CD14-positive monocyte (primary cell): ENCODE measurements at regions not wholly inside any gene's neighbourhood (a gene's known extent, or its start where the extent isn't known, plus 50 kb on each side); places are given as distances from the start of the nearest gene placed in this dataset.

Source experiments
- DNase-seq, 3 donors: peaks; one replicate each; pipeline ENCODE4 v3.0.0-alpha.2; 2011 to 2022
- H2AFZ ChIP-seq: 2 replicates; pipeline ENCODE4 v1.6.0; 2012; ENCODE audit warnings: mild to moderate bottlenecking, low read depth, low read length, inconsistent platforms; ENCODE audit not compliant: insufficient read depth, poor library complexity, severe bottlenecking
- H3K27ac ChIP-seq, 2 donors: 1 replicate in 1 of 2; 2 replicates in 1 of 2; pipeline ENCODE4 v1.5.1; 2012 to 2013; ENCODE audit warnings: low read length in 2 of 2, control low read depth in 1 of 2, inconsistent platforms in 1 of 2, low read depth in 1 of 2, mild to moderate bottlenecking in 1 of 2
- H3K27me3 ChIP-seq, 2 donors: one replicate each; pipeline versions ENCODE4 v1.6.0 to v1.6.1; 2011 to 2013; ENCODE audit warnings: low read length in 2 of 2; ENCODE audit not compliant: control insufficient read depth in 2 of 2, insufficient read depth in 2 of 2
- H3K36me3 ChIP-seq, 2 donors: replicated peaks in 1 of 2; 1 replicate in 1 of 2; 2 replicates in 1 of 2; pipeline versions ENCODE4 v1.5.1 to v1.6.1; 2012 to 2013; ENCODE audit warnings: low read length in 2 of 2, control low read depth in 1 of 2, inconsistent platforms in 1 of 2, mild to moderate bottlenecking in 1 of 2; ENCODE audit not compliant: insufficient read depth in 2 of 2, control insufficient read depth in 1 of 2
- H3K4me1 ChIP-seq, 2 donors: 1 replicate in 1 of 2; 2 replicates in 1 of 2; pipeline versions ENCODE4 v1.5.1 to v1.6.1; 2012 to 2013; ENCODE audit warnings: low read length in 2 of 2, control low read depth in 1 of 2, inconsistent platforms in 1 of 2, mild to moderate bottlenecking in 1 of 2, moderate library complexity in 1 of 2; ENCODE audit not compliant: insufficient read depth in 2 of 2, control insufficient read depth in 1 of 2
- H3K4me2 ChIP-seq: replicated peaks from 2 replicates; pipeline ENCODE3; 2012; ENCODE audit warnings: low read length, moderate library complexity, mild to moderate bottlenecking; ENCODE audit not compliant: poor library complexity, severe bottlenecking; ENCODE audit errors: extremely low read depth
- H3K4me3 ChIP-seq, 3 experiments: fragments of 200-600 bp in 1 of 3; sonication (generic) in 1 of 3; replicated peaks in 1 of 3; 1 replicate in 2 of 3; 2 replicates in 1 of 3; pipeline ENCODE4 v1.5.1; 2011 to 2013; ENCODE audit warnings: low read length in 3 of 3, mild to moderate bottlenecking in 3 of 3, control low read depth in 2 of 3, low read depth in 2 of 3, inconsistent platforms in 1 of 3, moderate library complexity in 1 of 3
- H3K79me2 ChIP-seq: 2 replicates; pipeline ENCODE4 v1.6.0; 2012; ENCODE audit warnings: mild to moderate bottlenecking, control low read depth, inconsistent platforms, low read length, moderate library complexity; ENCODE audit not compliant: insufficient read depth
- H3K9ac ChIP-seq: 2 replicates; pipeline ENCODE4 v1.6.0; 2017; ENCODE audit warnings: low read length, mild to moderate bottlenecking; ENCODE audit not compliant: insufficient read depth, poor library complexity, severe bottlenecking
- H3K9me3 ChIP-seq, 2 donors: replicated peaks in 1 of 2; 1 replicate in 1 of 2; 2 replicates in 1 of 2; pipeline versions ENCODE4 v1.5.1 to v1.6.1; 2012 to 2013; ENCODE audit warnings: low read length in 2 of 2, control low read depth in 1 of 2; ENCODE audit not compliant: control insufficient read depth in 1 of 2, insufficient read depth in 1 of 2
- H4K20me1 ChIP-seq: 2 replicates; pipeline ENCODE4 v1.6.0; 2012; ENCODE audit warnings: mild to moderate bottlenecking, low read length, control low read depth, moderate library complexity; ENCODE audit not compliant: insufficient read depth
- H3K27ac Mint-ChIP-seq, 7 donors: one replicate each; pipeline ENCODE4 v1.8.0; 2020; ENCODE audit warnings: mild to moderate bottlenecking in 7 of 7, mixed read lengths in 7 of 7, moderate library complexity in 6 of 7, inconsistent platforms in 2 of 7
- H3K27me3 Mint-ChIP-seq, 3 donors: one replicate each; pipeline ENCODE4 v1.8.0; 2021 to 2022; ENCODE audit warnings: low read depth in 3 of 3, mild to moderate bottlenecking in 3 of 3, mixed read lengths in 3 of 3, moderate library complexity in 3 of 3, inconsistent platforms in 1 of 3
- H3K36me3 Mint-ChIP-seq, 2 donors: one replicate each; pipeline ENCODE4 v1.8.0; 2020; ENCODE audit warnings: mixed read lengths in 2 of 2, inconsistent platforms in 1 of 2, mild to moderate bottlenecking in 1 of 2
- H3K4me1 Mint-ChIP-seq: one replicate; pipeline ENCODE4 v1.8.0; 2020; ENCODE audit warnings: mild to moderate bottlenecking, mixed read lengths
- H3K4me3 Mint-ChIP-seq, 2 donors: one replicate each; pipeline ENCODE4 v1.8.0; 2020; ENCODE audit warnings: mild to moderate bottlenecking in 2 of 2, mixed read lengths in 2 of 2, moderate library complexity in 1 of 2
- H3K9me3 Mint-ChIP-seq, 7 donors: one replicate each; pipeline ENCODE4 v1.8.0; 2020 to 2022; ENCODE audit warnings: mixed read lengths in 7 of 7, mild to moderate bottlenecking in 6 of 7, moderate library complexity in 6 of 7, inconsistent platforms in 2 of 7
- WGBS: methylation state at CpG from one replicate; pipeline ENCODE4 v1.1.5; 2013; ENCODE audit warnings: missing lambda C conversion rate; ENCODE audit not compliant: insufficient coverage; 5-methylcytosine and 5-hydroxymethylcytosine counted together
- intact Hi-C, 2 donors: fragments of 100-400 bp; cut with micrococcal nuclease; formaldehyde crosslinking; loops; one replicate each; pipeline versions ENCODE4 v1.15.0 to v1.15.1; 2023
- TF ChIP-seq, protein P1 (sequence below): fragments of 200-600 bp; IDR thresholded peaks from one replicate; pipeline ENCODE4 v1.8.0; 2022; ENCODE audit warnings: antibody characterized with exemption, mild to moderate bottlenecking

DNA sequence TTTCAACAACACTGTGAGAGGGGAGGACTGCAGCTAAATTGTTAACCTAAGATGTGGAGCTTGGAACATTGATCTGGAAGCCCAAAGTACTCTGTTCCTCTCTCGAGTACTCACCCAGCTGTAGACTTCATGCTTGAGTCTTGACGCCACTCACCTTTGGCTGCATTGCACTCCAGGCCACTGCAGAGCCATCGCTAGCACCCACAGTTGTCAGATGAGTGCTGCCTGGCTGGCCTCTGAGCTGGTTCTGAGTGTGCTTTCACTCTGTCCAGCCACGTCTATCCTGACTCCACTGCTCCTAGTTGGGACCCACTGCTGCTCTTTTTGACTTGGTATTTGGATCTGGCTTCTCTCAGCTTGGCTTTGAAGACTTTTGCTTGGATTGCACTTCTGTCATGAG is 552.1 kb downstream of the DCDC2C start:
- no peak for DNase-seq
- Histone ChIP-seq H3K27ac (no peak overlapping the region), H3K9ac (no peak overlapping the region), H4K20me1 (no peaks in the 10 kb centered on the region), H3K9me3 (peaks cover 0 to 13% of the 10 kb centered on the region in 2 donors), H3K36me3 (no peaks in the 10 kb centered on the region), H2AFZ (no peak overlapping the region), H3K4me2 (no peak overlapping the region), H3K4me1 (no peaks in the 10 kb centered on the region), H3K4me3 (no peak overlapping the region), H3K27me3 (no peaks in the 10 kb centered on the region), H3K79me2 (no peaks in the 10 kb centered on the region)
- no peaks in the 10 kb centered on the region for H3K27me3 Mint-ChIP-seq
- H3K4me3 Mint-ChIP-seq, result no peak overlapping the region
- no peak overlapping the region for H3K27ac Mint-ChIP-seq
- H3K9me3 Mint-ChIP-seq, result peaks cover 0 to 9% (median 3%) of the 10 kb centered on the region in 7 donors
- TF ChIP-seq, protein P1, sequence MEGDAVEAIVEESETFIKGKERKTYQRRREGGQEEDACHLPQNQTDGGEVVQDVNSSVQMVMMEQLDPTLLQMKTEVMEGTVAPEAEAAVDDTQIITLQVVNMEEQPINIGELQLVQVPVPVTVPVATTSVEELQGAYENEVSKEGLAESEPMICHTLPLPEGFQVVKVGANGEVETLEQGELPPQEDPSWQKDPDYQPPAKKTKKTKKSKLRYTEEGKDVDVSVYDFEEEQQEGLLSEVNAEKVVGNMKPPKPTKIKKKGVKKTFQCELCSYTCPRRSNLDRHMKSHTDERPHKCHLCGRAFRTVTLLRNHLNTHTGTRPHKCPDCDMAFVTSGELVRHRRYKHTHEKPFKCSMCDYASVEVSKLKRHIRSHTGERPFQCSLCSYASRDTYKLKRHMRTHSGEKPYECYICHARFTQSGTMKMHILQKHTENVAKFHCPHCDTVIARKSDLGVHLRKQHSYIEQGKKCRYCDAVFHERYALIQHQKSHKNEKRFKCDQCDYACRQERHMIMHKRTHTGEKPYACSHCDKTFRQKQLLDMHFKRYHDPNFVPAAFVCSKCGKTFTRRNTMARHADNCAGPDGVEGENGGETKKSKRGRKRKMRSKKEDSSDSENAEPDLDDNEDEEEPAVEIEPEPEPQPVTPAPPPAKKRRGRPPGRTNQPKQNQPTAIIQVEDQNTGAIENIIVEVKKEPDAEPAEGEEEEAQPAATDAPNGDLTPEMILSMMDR, result no peak
- no peaks in the 10 kb centered on the region for H3K36me3 Mint-ChIP-seq
- H3K4me1 Mint-ChIP-seq, result no peaks in the 10 kb centered on the region
- 92% methylated on average over 3 of the region's 4 CpGs for WGBS
- intact Hi-C loops, result no loop called here

DNA sequence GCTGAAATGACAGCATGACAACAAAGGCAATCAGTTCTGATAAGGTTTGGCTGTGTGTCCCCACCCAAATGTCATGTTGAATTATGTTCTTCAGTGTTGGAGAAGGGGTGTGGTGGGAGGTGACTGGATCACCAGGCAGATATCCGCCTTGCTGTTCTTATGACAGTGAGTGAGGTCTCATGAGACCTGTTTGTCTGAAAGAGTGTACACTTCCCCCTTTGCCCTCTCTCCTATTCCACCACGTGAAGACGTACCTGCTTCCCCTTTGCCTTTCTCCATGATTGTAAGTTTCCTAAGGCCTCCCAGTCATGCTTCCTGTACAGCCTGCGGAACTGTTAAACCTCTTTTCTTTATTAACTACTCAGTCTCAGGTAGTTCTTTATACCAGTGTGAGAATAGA is 553.0 kb downstream of the DCDC2C start:
- no peaks in the 10 kb centered on the region for H3K27me3 Mint-ChIP-seq
- Histone ChIP-seq H3K27me3 (no peaks in the 10 kb centered on the region), H2AFZ (no peak overlapping the region), H3K9me3 (peaks cover 0 to 7% of the 10 kb centered on the region in 2 donors), H3K79me2 (no peaks in the 10 kb centered on the region), H3K4me1 (no peaks in the 10 kb centered on the region), H4K20me1 (no peaks in the 10 kb centered on the region), H3K4me2 (no peak overlapping the region), H3K4me3 (no peak overlapping the region), H3K9ac (no peak overlapping the region), H3K36me3 (no peaks in the 10 kb centered on the region), H3K27ac (no peak overlapping the region)
- no peak overlapping the region for H3K27ac Mint-ChIP-seq
- H3K4me3 Mint-ChIP-seq, result no peak overlapping the region
- DNase-seq, result no peak
- TF ChIP-seq, protein P1, result no peak
- no CpG with 5 or more reads among the region's 4 CpGs for WGBS
- peaks cover 0 to 5% (median 3%) of the 10 kb centered on the region in 7 donors for H3K9me3 Mint-ChIP-seq
- no peaks in the 10 kb centered on the region for H3K36me3 Mint-ChIP-seq
- intact Hi-C loops, result no loop called here
- H3K4me1 Mint-ChIP-seq, result no peaks in the 10 kb centered on the region
